ENCODE measurements at regions not wholly inside any gene's neighbourhood (a gene's known extent, or its start where the extent isn't known, plus 50 kb on each side); places are given as distances from the start of the nearest gene placed in this dataset.

DNA sequence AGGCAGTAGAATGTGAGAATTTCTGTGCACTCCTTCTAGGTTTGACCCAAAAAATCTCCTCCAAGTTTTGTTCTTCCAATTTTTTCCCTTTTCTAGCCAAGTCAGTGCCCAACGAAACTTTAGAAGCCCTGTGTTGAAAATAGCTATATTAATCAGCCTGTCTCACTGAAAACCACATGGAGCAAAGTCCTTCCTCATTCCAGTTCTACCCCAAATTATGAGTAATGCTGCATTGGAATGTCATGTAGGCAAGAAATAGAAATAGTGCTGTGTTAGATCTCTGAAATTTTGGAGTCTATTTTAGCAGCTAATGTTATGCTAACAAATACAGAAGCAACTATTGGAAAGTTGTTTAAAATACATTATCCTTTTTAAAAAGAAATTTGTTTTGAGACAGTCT is 725.5 kb downstream of the TBC1D32 start:
- TF ChIP-seq, protein P1, sequence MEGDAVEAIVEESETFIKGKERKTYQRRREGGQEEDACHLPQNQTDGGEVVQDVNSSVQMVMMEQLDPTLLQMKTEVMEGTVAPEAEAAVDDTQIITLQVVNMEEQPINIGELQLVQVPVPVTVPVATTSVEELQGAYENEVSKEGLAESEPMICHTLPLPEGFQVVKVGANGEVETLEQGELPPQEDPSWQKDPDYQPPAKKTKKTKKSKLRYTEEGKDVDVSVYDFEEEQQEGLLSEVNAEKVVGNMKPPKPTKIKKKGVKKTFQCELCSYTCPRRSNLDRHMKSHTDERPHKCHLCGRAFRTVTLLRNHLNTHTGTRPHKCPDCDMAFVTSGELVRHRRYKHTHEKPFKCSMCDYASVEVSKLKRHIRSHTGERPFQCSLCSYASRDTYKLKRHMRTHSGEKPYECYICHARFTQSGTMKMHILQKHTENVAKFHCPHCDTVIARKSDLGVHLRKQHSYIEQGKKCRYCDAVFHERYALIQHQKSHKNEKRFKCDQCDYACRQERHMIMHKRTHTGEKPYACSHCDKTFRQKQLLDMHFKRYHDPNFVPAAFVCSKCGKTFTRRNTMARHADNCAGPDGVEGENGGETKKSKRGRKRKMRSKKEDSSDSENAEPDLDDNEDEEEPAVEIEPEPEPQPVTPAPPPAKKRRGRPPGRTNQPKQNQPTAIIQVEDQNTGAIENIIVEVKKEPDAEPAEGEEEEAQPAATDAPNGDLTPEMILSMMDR (conservative IDR thresholded peaks at IDR 0.05; ENCODE audit: low read length): no peak
- TF ChIP-seq EZH2phosphoT487 (IDR thresholded peaks at IDR 0.05; ENCODE audit: borderline replicate concordance, low read depth, low read length): no peak
